Karpas-422 (cell line): ENCODE measurements at regions not wholly inside any gene's neighbourhood (a gene's known extent, or its start where the extent isn't known, plus 50 kb on each side); places are given as distances from the start of the nearest gene placed in this dataset.
"Not testable (repeated sequence)": the region's sequence is repeated elsewhere in the genome, so short reads cannot be mapped to it uniquely, and the experiment has no call there.

ENCODE experiments used
- DNase-seq: peaks from one replicate; pipeline ENCODE4 v3.0.0-alpha.2; 2015
- H2AFZ ChIP-seq: fragments of 200-600 bp; sonication (generic); 2 replicates; pipeline ENCODE4 v1.6.1; 2014; ENCODE audit warnings: antibody characterized with exemption, low read length, mixed read lengths
- H3K27ac ChIP-seq: fragments of 200-600 bp; sonication (generic); 2 replicates; pipeline ENCODE4 v1.5.1; 2014; ENCODE audit warnings: mild to moderate bottlenecking, low read length, moderate library complexity
- H3K27me3 ChIP-seq: fragments of 200-600 bp; sonication (generic); 2 replicates; pipeline ENCODE4 v1.6.1; 2014; ENCODE audit warnings: low read length, mixed read lengths
- H3K36me3 ChIP-seq: fragments of 200-600 bp; sonication (generic); 2 replicates; pipeline ENCODE4 v1.6.1; 2014; ENCODE audit warnings: low read length, mixed read lengths; ENCODE audit not compliant: insufficient read depth
- H3K4me1 ChIP-seq: fragments of 200-600 bp; sonication (generic); 2 replicates; pipeline ENCODE4 v1.6.1; 2014; ENCODE audit warnings: mild to moderate bottlenecking, low read length, mixed read lengths
- H3K4me2 ChIP-seq: fragments of 200-600 bp; sonication (generic); 2 replicates; pipeline ENCODE4 v1.6.1; 2014; ENCODE audit warnings: low read length, low read depth, mild to moderate bottlenecking; ENCODE audit not compliant: poor library complexity, severe bottlenecking
- H3K4me3 ChIP-seq: fragments of 200-600 bp; sonication (generic); 2 replicates; pipeline ENCODE4 v1.5.1; 2014; ENCODE audit warnings: mild to moderate bottlenecking, antibody characterized with exemption, low read length, mixed read lengths
- H3K79me2 ChIP-seq: fragments of 200-600 bp; sonication (generic); 2 replicates; pipeline ENCODE4 v1.6.1; 2014; ENCODE audit warnings: mild to moderate bottlenecking, low read length, mixed read lengths
- H3K9ac ChIP-seq: fragments of 200-600 bp; sonication (generic); 2 replicates; pipeline ENCODE4 v1.6.0; 2014; ENCODE audit warnings: low read length
- H3K9me2 ChIP-seq: fragments of 200-600 bp; sonication (generic), shearing (Covaris generic); replicated peaks from 2 replicates; pipeline ENCODE4 v1.6.0; 2014; ENCODE audit warnings: mild to moderate bottlenecking, low read length, moderate library complexity; ENCODE audit not compliant: insufficient read depth
- H3K9me3 ChIP-seq: fragments of 300-700, 200-600 bp; sonication (generic); 2 replicates; pipeline ENCODE4 v1.6.1; 2014; ENCODE audit warnings: low read length, mixed read lengths
- H4K20me1 ChIP-seq: fragments of 200-600 bp; sonication (generic); 2 replicates; pipeline ENCODE4 v1.6.1; 2014; ENCODE audit warnings: mild to moderate bottlenecking, antibody characterized with exemption, low read length, low read depth; ENCODE audit not compliant: insufficient read depth

DNA sequence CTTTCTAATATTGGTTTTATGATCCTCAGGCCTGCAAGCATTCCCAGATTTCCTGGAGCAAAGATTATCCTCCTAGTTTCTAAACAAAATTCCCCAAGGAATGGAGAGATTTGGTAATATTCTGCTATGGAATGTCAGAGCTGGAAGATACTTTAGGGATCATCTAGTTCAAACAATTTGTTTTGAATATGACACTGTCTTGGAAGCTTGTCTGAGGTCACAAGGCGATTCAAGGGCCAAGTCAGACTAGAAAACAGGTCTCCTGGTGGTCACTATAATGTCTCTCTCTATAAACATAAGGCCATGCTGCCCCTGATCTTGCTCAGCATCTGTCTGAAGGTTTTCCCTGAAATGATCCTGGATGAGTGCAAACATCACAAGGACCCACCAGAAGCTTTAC lies 143.4 kb upstream of the BCL6 start:
- Histone ChIP-seq H3K4me1 (peaks cover 20% of the 10 kb centered on the region), H3K79me2 (no peaks in the 10 kb centered on the region), H3K27me3 (no peaks in the 10 kb centered on the region), H2AFZ (no peak overlapping the region), H3K36me3 (no peaks in the 10 kb centered on the region), H3K9me3 (no peaks in the 10 kb centered on the region), H3K4me3 (no peak overlapping the region), H3K27ac (no peak overlapping the region), H3K9ac (no peak overlapping the region), H3K9me2 (no peaks in the 10 kb centered on the region), H4K20me1 (no peaks in the 10 kb centered on the region), H3K4me2 (no peak overlapping the region)
- DNase-seq = no peak

DNA sequence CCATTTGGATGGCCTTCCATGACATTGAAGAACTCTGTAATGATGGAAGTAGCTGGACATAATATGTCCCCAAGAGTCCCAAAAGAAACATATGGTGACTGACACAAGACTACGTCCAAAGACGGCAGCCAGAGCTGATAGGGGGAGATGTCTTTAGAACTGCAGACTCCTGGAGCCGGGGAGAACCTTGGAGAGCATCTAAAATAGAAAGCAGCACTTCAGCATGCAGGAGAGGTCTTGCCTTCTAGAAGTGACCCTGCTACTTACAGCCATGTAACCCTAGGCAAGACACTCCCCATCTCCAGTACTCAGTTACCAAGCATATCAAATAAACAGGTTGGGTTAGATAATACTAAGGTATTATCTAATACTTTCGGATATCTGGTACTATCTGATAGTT lies 143.8 kb upstream of the BCL6 start:
- Histone ChIP-seq H3K4me2 (no peak overlapping the region), H3K9me2 (no peaks in the 10 kb centered on the region), H3K4me1 (peaks cover 20% of the 10 kb centered on the region), H3K9ac (no peak overlapping the region), H3K27me3 (no peaks in the 10 kb centered on the region), H3K4me3 (no peak overlapping the region), H3K9me3 (no peaks in the 10 kb centered on the region), H3K36me3 (no peaks in the 10 kb centered on the region), H3K79me2 (no peaks in the 10 kb centered on the region), H4K20me1 (no peaks in the 10 kb centered on the region), H2AFZ (peak overlapping the region; percentile 96; the same call in 1 of the 2 replicates), H3K27ac (0 out of 2 replicates have a peak overlapping the region, but pooled peaks have one; percentile 10)
- no peak for DNase-seq

- no peaks in the 10 kb centered on the region for H3K36me3 ChIP-seq
- H3K9ac ChIP-seq = peak overlapping the region; percentile 60
- peak overlapping the region; percentile 68 for H3K4me2 ChIP-seq
- H3K4me1 ChIP-seq = peaks cover 19% of the 10 kb centered on the region
- no peak for DNase-seq
- peak overlapping the region; percentile 96 for H2AFZ ChIP-seq
- peak overlapping the region; percentile 50; the same call in 1 of the 2 replicates for H3K4me3 ChIP-seq
- peak overlapping the region; percentile 10; the same call in 1 of the 2 replicates for H3K27ac ChIP-seq
- no peaks in the 10 kb centered on the region for H3K9me2 ChIP-seq
- H3K27me3 ChIP-seq = no peaks in the 10 kb centered on the region
- H3K9me3 ChIP-seq = no peaks in the 10 kb centered on the region
- no peaks in the 10 kb centered on the region for H4K20me1 ChIP-seq
- H3K79me2 ChIP-seq = no peaks in the 10 kb centered on the region
These were observed 144.5 kb upstream of the BCL6 start for GRCh38 chr3:187889601-187890404.

DNA sequence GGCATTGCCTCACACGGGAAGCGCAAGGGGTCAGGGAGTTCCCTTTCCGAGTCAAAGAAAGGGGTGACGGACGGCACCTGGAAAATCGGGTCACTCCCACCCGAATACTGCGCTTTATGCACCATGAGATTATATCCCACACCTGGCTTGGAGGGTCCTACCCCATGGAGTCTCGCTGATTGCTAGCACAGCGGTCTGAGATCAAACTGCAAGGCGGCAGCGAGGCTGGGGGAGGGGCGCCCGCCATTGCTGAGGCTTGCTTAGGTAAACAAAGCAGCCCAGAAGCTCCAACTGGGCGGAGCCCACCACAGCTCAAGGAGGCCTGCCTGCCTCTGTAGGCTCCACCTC lies 145.1 kb upstream of the BCL6 start:
- H3K4me1 ChIP-seq = peaks cover 13% of the 10 kb centered on the region
- not testable (repeated sequence) for H3K36me3 ChIP-seq, H3K4me2 ChIP-seq, H3K9me2 ChIP-seq, H3K4me3 ChIP-seq, H3K27me3 ChIP-seq, H2AFZ ChIP-seq, H3K27ac ChIP-seq, H4K20me1 ChIP-seq, DNase-seq, H3K9ac ChIP-seq, H3K79me2 ChIP-seq, H3K9me3 ChIP-seq

GRCh38 chr3:187896646-187897045 lies 151.4 kb upstream of the BCL6 start:
- Histone ChIP-seq H4K20me1 (no peaks in the 10 kb centered on the region), H3K9me3 (no peaks in the 10 kb centered on the region), H3K36me3 (no peaks in the 10 kb centered on the region), H3K4me3 (no peak overlapping the region), H3K9me2 (no peaks in the 10 kb centered on the region), H3K27me3 (no peaks in the 10 kb centered on the region), H3K79me2 (no peaks in the 10 kb centered on the region), H3K9ac (peak overlapping the region; percentile 9), H3K4me1 (peaks cover 54% of the 10 kb centered on the region), H3K27ac (peak overlapping the region; percentile 98; the same call in 1 of the 2 replicates), H2AFZ (peak overlapping the region; percentile 7), H3K4me2 (no peak overlapping the region)
- no peak for DNase-seq

GRCh38 chr3:187899246-187899645 lies 154.0 kb upstream of the BCL6 start:
- no peaks in the 10 kb centered on the region for H3K9me3 ChIP-seq
- H3K79me2 ChIP-seq = no peaks in the 10 kb centered on the region
- peak; percentile 86 for DNase-seq
- H4K20me1 ChIP-seq = no peaks in the 10 kb centered on the region
- H3K4me3 ChIP-seq = peak overlapping the region; percentile 46
- peak overlapping the region; percentile 76 for H3K9ac ChIP-seq
- no peak overlapping the region for H2AFZ ChIP-seq
- no peaks in the 10 kb centered on the region for H3K27me3 ChIP-seq
- H3K27ac ChIP-seq = peak overlapping the region; percentile 98
- H3K4me1 ChIP-seq = peaks cover 80% of the 10 kb centered on the region
- peak overlapping the region; percentile 77 for H3K4me2 ChIP-seq
- H3K9me2 ChIP-seq = no peaks in the 10 kb centered on the region
- H3K36me3 ChIP-seq = no peaks in the 10 kb centered on the region

GRCh38 chr3:187900993-187901755 lies 155.9 kb upstream of the BCL6 start:
- Histone ChIP-seq H3K9me2 (no peaks in the 10 kb centered on the region), H3K36me3 (no peaks in the 10 kb centered on the region; the same call in 1 of the 2 replicates), H3K4me1 (peaks cover 98% of the 10 kb centered on the region), H3K79me2 (no peaks in the 10 kb centered on the region), H3K4me2 (peak overlapping the region; percentile 77), H3K9ac (peak overlapping the region; percentile 84), H3K27ac (peak overlapping the region; percentile 98), H2AFZ (no peak overlapping the region), H4K20me1 (no peaks in the 10 kb centered on the region), H3K4me3 (peak overlapping the region; percentile 59), H3K9me3 (no peaks in the 10 kb centered on the region), H3K27me3 (no peaks in the 10 kb centered on the region)
- DNase-seq = peak; percentile 99

GRCh38 chr3:187902041-187902471 lies 156.8 kb upstream of the BCL6 start:
- Histone ChIP-seq H3K4me1 (peaks cover 97% of the 10 kb centered on the region), H3K4me3 (peak overlapping the region; percentile 59), H3K36me3 (no peaks in the 10 kb centered on the region; the same call in 1 of the 2 replicates), H3K79me2 (no peaks in the 10 kb centered on the region), H3K27ac (peak overlapping the region; percentile 98), H3K27me3 (no peaks in the 10 kb centered on the region), H3K9me2 (no peaks in the 10 kb centered on the region), H2AFZ (no peak overlapping the region), H4K20me1 (no peaks in the 10 kb centered on the region), H3K9me3 (no peaks in the 10 kb centered on the region), H3K4me2 (peak overlapping the region; percentile 77), H3K9ac (peak overlapping the region; percentile 84)
- DNase-seq = peak; percentile 100
